SK-N-SH (cell line): ENCODE measurements at regions not wholly inside any gene's neighbourhood (a gene's known extent, or its start where the extent isn't known, plus 50 kb on each side); places are given as distances from the start of the nearest gene placed in this dataset.

Source experiments
- CTCF ChIA-PET: fragments of 300-600, 350-600 bp; formaldehyde crosslinking; extraction: SDS; loops from one replicate; lab custom pipeline; 2021; lab: Yijun Ruan, JAX
- POLR2A ChIA-PET: fragments of 350-600 bp; sonication (Branson Sonifier 250); formaldehyde crosslinking; extraction: SDS; loops from one replicate; lab custom pipeline; 2020; ENCODE audit warnings: antibody characterized with exemption, inconsistent platforms; lab: Yijun Ruan, JAX
- DNase-seq: peaks from one replicate; pipeline ENCODE4 v3.0.0; 2012
- H2AFZ ChIP-seq: fragments of 200-600 bp; sonication (generic); 2 replicates; pipeline ENCODE4 v1.8.1; 2016; ENCODE audit warnings: antibody characterized with exemption, mild to moderate bottlenecking, low read depth
- H3F3A ChIP-seq: fragments of 200-600 bp; sonication (generic); replicated peaks from 2 replicates; pipeline ENCODE3; 2016; ENCODE audit warnings: antibody characterized with exemption, mild to moderate bottlenecking; ENCODE audit not compliant: insufficient read depth
- H3K27ac ChIP-seq, 2 experiments: fragments of 200-500 bp in 1 of 2; fragments of 200-600 bp in 1 of 2; sonication (Bioruptor generic) in 1 of 2; sonication (generic), shearing (Covaris generic) in 1 of 2; 2 replicates each; pipeline versions ENCODE4 v1.5.1 to v1.6.1; 2014 to 2016; ENCODE audit warnings: low read depth in 2 of 2, inconsistent platforms in 1 of 2, low read length in 1 of 2, mild to moderate bottlenecking in 1 of 2, mixed read lengths in 1 of 2
- H3K27me3 ChIP-seq: fragments of 200-600 bp; sonication (generic), shearing (Covaris generic); 2 replicates; pipeline ENCODE4 v1.6.1; 2016; ENCODE audit warnings: mixed run types; ENCODE audit not compliant: insufficient read depth
- H3K36me3 ChIP-seq, 2 experiments: fragments of 200-500 bp in 1 of 2; fragments of 200-600 bp in 1 of 2; sonication (Bioruptor generic) in 1 of 2; sonication (generic) in 1 of 2; replicated peaks in 1 of 2; 2 replicates each; pipeline versions ENCODE3 to v1.5.1; 2014 to 2016; ENCODE audit warnings: low read length in 1 of 2, mild to moderate bottlenecking in 1 of 2; ENCODE audit not compliant: insufficient read depth in 2 of 2, control insufficient read depth in 1 of 2
- H3K4me1 ChIP-seq, 2 experiments: fragments of 200-500 bp in 1 of 2; fragments of 200-600 bp in 1 of 2; sonication (Bioruptor generic) in 1 of 2; sonication (generic), shearing (Covaris generic) in 1 of 2; 2 replicates each; pipeline versions ENCODE4 v1.5.1 to v1.6.1; 2014 to 2016; ENCODE audit warnings: low read depth in 1 of 2, low read length in 1 of 2, mixed run types in 1 of 2; ENCODE audit not compliant: insufficient read depth in 2 of 2, control insufficient read depth in 1 of 2
- H3K4me2 ChIP-seq: fragments of 200-600 bp; sonication (generic), shearing (Covaris generic); 2 replicates; pipeline ENCODE4 v1.6.1; 2017; ENCODE audit warnings: mixed run types
- H3K4me3 ChIP-seq, 2 experiments: fragments of 200-500 bp in 1 of 2; fragments of 200-600 bp in 1 of 2; sonication (Bioruptor generic) in 1 of 2; sonication (generic), shearing (Covaris generic) in 1 of 2; 2 replicates each; pipeline versions ENCODE4 v1.5.1 to v1.8.1; 2014 to 2016; ENCODE audit warnings: low read depth in 2 of 2, inconsistent platforms in 1 of 2, low read length in 1 of 2, mild to moderate bottlenecking in 1 of 2, mixed read lengths in 1 of 2, moderate library complexity in 1 of 2
- H3K79me2 ChIP-seq: fragments of 200-600 bp; sonication (generic); 2 replicates; pipeline ENCODE4 v1.8.1; 2017; ENCODE audit warnings: mild to moderate bottlenecking; ENCODE audit not compliant: insufficient read depth
- H3K9ac ChIP-seq: fragments of 200-600 bp; sonication (generic); 2 replicates; pipeline ENCODE4 v1.6.1; 2017; ENCODE audit warnings: mixed run types
- H3K9me2 ChIP-seq: fragments of 200-600 bp; sonication (generic); 2 replicates; pipeline ENCODE4 v1.6.1; 2017; ENCODE audit warnings: mixed run types
- H3K9me3 ChIP-seq: fragments of 200-600 bp; sonication (generic); 2 replicates; pipeline ENCODE4 v1.6.1; 2017; ENCODE audit warnings: mixed run types, mild to moderate bottlenecking, moderate library complexity
- H4K20me1 ChIP-seq: fragments of 200-600 bp; sonication (generic); 2 replicates; pipeline ENCODE4 v1.6.1; 2017; ENCODE audit warnings: mild to moderate bottlenecking, mixed run types; ENCODE audit not compliant: insufficient read depth
- CHD2 ChIP-seq: fragments of 150-350 bp; IDR thresholded peaks from 2 replicates; pipeline ENCODE4 v1.6.1; 2018; ENCODE audit warnings: low read length; ENCODE audit not compliant: partially characterized antibody
- EP300 ChIP-seq, 2 experiments: IDR thresholded peaks; 2 replicates each; pipeline versions ENCODE4 v1.4.0 to v1.6.1; 2012; ENCODE audit warnings: borderline replicate concordance in 1 of 2, low read depth in 1 of 2, low read length in 1 of 2
- EZH2phosphoT487 ChIP-seq: fragments of 200-600 bp; sonication (generic); IDR thresholded peaks from 2 replicates; pipeline ENCODE4 v1.6.1; 2017; ENCODE audit warnings: low read depth, mixed run types, mild to moderate bottlenecking, antibody characterized with exemption, moderate library complexity, borderline replicate concordance
- FOXJ3 ChIP-seq: sonication (generic); formaldehyde crosslinking; IDR thresholded peaks from 2 replicates; pipeline ENCODE4 v1.5.1; 2020; ENCODE audit warnings: mild to moderate bottlenecking, missing genetic modification reagents
- FOXM1 ChIP-seq: IDR thresholded peaks from 2 replicates; pipeline ENCODE4 v1.4.0; 2012; ENCODE audit warnings: low read depth, mild to moderate bottlenecking
- JUND ChIP-seq: IDR thresholded peaks from 2 replicates; pipeline ENCODE4 v1.4.0; 2012
- NFIC ChIP-seq: IDR thresholded peaks from 2 replicates; pipeline ENCODE4 v1.4.0; 2012; ENCODE audit warnings: borderline replicate concordance
- POLR2AphosphoS5 ChIP-seq: IDR thresholded peaks from 2 replicates; pipeline ENCODE4 v1.6.1; 2012; ENCODE audit warnings: low read depth, low read length
- RAD21 ChIP-seq: IDR thresholded peaks from 2 replicates; pipeline ENCODE4 v1.6.1; 2012; ENCODE audit warnings: mild to moderate bottlenecking, low read length
- RFX5 ChIP-seq: IDR thresholded peaks from 2 replicates; pipeline ENCODE4 v1.6.1; 2012; ENCODE audit warnings: mild to moderate bottlenecking, improper control_type of control experiment, low read length
- RXRA ChIP-seq: IDR thresholded peaks from 2 replicates; pipeline ENCODE4 v1.4.0; 2012; ENCODE audit warnings: low read depth, mild to moderate bottlenecking, borderline replicate concordance
- SIN3A ChIP-seq: IDR thresholded peaks from 2 replicates; pipeline ENCODE4 v1.6.1; 2012; ENCODE audit warnings: low read depth, mild to moderate bottlenecking, low read length, moderate library complexity, borderline replicate concordance
- SMC3 ChIP-seq: IDR thresholded peaks from 2 replicates; pipeline ENCODE4 v1.6.1; 2012; ENCODE audit warnings: low read depth, low read length, improper control_type of control experiment
- TCF12 ChIP-seq: IDR thresholded peaks from 2 replicates; pipeline ENCODE4 v1.4.0; 2012
- TEAD4 ChIP-seq: IDR thresholded peaks from 2 replicates; pipeline ENCODE4 v1.4.0; 2012; ENCODE audit warnings: mild to moderate bottlenecking, borderline replicate concordance; ENCODE audit not compliant: insufficient read depth
- WGBS: methylation state at CpG from one replicate; pipeline ENCODE4 v1.1.6; 2017; ENCODE audit warnings: low lambda C conversion rate; 5-methylcytosine and 5-hydroxymethylcytosine counted together
- TF ChIP-seq, protein P1 (sequence below): IDR thresholded peaks from 2 replicates; pipeline ENCODE4 v1.4.0; 2012; ENCODE audit warnings: low read depth, borderline replicate concordance
- TF ChIP-seq, protein P2 (sequence below): IDR thresholded peaks from 2 replicates; pipeline ENCODE4 v1.4.0; 2012; ENCODE audit warnings: low read depth, borderline replicate concordance
- TF ChIP-seq, protein P3 (sequence below): fragments of 200-600 bp; sonication (generic); IDR thresholded peaks from 2 replicates; pipeline ENCODE4 v1.6.1; 2017; ENCODE audit warnings: antibody characterized with exemption, mild to moderate bottlenecking, moderate library complexity
- TF ChIP-seq, protein P4 (sequence below): IDR thresholded peaks from 2 replicates; pipeline ENCODE4; 2012
- TF ChIP-seq, protein P5 (sequence below): IDR thresholded peaks from 2 replicates; pipeline ENCODE4 v1.6.1; 2012; ENCODE audit warnings: mild to moderate bottlenecking, low read depth, low read length, moderate library complexity

DNA sequence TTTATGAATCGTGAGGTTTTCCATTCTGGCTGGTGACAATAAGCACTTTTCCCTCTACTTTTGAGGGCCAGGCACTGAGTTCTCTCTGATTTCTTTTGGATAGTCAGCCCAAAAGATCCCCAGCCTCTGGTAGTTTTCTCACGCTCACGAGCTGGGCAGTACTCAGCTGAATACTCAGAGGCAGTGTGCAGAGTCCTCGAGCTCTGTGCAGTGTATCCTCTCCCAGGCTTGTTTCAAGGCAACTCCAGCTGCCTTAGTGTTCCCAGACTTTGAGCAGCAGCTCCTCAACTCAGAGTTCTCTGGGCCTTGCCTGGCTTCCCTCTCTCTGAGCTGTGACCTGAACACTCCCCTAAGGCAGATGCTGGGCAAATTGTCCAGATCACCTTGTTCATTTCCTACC lies 59.1 kb upstream of the IQSEC1 start:
- ChIA-PET CTCF (interaction anchor here (0.7 to 0.8 kb wide), 3 partner anchors 11 to 168 kb away, joined by 3 to 4 read pairs (median 3); no protein-coding TSS in a partner anchor), POLR2A (no interaction called here)
- H3K9ac ChIP-seq = no peak overlapping the region
- H3K4me1 ChIP-seq = peaks cover 0 to 2% of the 10 kb centered on the region in 2 experiments; a peak in 1 of 4 replicates
- no peak for DNase-seq
- TF ChIP-seq TEAD4 = no peak
- TF ChIP-seq RXRA = no peak
- TF ChIP-seq RFX5 = no peak
- TF ChIP-seq, protein P1, sequence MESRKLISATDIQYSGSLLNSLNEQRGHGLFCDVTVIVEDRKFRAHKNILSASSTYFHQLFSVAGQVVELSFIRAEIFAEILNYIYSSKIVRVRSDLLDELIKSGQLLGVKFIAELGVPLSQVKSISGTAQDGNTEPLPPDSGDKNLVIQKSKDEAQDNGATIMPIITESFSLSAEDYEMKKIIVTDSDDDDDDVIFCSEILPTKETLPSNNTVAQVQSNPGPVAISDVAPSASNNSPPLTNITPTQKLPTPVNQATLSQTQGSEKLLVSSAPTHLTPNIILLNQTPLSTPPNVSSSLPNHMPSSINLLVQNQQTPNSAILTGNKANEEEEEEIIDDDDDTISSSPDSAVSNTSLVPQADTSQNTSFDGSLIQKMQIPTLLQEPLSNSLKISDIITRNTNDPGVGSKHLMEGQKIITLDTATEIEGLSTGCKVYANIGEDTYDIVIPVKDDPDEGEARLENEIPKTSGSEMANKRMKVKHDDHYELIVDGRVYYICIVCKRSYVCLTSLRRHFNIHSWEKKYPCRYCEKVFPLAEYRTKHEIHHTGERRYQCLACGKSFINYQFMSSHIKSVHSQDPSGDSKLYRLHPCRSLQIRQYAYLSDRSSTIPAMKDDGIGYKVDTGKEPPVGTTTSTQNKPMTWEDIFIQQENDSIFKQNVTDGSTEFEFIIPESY = no peak
- no peak for TF ChIP-seq NFIC
- TF ChIP-seq, protein P2, sequence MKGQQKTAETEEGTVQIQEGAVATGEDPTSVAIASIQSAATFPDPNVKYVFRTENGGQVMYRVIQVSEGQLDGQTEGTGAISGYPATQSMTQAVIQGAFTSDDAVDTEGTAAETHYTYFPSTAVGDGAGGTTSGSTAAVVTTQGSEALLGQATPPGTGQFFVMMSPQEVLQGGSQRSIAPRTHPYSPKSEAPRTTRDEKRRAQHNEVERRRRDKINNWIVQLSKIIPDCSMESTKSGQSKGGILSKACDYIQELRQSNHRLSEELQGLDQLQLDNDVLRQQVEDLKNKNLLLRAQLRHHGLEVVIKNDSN = no peak
- TF ChIP-seq, protein P3, sequence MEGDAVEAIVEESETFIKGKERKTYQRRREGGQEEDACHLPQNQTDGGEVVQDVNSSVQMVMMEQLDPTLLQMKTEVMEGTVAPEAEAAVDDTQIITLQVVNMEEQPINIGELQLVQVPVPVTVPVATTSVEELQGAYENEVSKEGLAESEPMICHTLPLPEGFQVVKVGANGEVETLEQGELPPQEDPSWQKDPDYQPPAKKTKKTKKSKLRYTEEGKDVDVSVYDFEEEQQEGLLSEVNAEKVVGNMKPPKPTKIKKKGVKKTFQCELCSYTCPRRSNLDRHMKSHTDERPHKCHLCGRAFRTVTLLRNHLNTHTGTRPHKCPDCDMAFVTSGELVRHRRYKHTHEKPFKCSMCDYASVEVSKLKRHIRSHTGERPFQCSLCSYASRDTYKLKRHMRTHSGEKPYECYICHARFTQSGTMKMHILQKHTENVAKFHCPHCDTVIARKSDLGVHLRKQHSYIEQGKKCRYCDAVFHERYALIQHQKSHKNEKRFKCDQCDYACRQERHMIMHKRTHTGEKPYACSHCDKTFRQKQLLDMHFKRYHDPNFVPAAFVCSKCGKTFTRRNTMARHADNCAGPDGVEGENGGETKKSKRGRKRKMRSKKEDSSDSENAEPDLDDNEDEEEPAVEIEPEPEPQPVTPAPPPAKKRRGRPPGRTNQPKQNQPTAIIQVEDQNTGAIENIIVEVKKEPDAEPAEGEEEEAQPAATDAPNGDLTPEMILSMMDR = no peak
- TF ChIP-seq EP300 (IDR thresholded peaks at IDR 0.05; ENCODE audit: borderline replicate concordance in 1 of 2, low read depth in 1 of 2, low read length in 1 of 2) = no peak
- TF ChIP-seq SMC3 = no peak
- TF ChIP-seq, protein P4, sequence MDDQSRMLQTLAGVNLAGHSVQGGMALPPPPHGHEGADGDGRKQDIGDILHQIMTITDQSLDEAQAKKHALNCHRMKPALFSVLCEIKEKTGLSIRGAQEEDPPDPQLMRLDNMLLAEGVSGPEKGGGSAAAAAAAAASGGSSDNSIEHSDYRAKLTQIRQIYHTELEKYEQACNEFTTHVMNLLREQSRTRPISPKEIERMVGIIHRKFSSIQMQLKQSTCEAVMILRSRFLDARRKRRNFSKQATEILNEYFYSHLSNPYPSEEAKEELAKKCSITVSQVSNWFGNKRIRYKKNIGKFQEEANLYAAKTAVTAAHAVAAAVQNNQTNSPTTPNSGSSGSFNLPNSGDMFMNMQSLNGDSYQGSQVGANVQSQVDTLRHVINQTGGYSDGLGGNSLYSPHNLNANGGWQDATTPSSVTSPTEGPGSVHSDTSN = no peak
- no peak for TF ChIP-seq POLR2AphosphoS5
- TF ChIP-seq FOXM1 = no peak
- no peak for TF ChIP-seq CHD2
- TF ChIP-seq SIN3A = no peak
- TF ChIP-seq FOXJ3 (CRISPR knock-in tag) = no peak
- TF ChIP-seq EZH2phosphoT487 = no peak
- TF ChIP-seq JUND = no peak
- no peak for TF ChIP-seq RAD21
- no peak for TF ChIP-seq TCF12
- TF ChIP-seq, protein P5, sequence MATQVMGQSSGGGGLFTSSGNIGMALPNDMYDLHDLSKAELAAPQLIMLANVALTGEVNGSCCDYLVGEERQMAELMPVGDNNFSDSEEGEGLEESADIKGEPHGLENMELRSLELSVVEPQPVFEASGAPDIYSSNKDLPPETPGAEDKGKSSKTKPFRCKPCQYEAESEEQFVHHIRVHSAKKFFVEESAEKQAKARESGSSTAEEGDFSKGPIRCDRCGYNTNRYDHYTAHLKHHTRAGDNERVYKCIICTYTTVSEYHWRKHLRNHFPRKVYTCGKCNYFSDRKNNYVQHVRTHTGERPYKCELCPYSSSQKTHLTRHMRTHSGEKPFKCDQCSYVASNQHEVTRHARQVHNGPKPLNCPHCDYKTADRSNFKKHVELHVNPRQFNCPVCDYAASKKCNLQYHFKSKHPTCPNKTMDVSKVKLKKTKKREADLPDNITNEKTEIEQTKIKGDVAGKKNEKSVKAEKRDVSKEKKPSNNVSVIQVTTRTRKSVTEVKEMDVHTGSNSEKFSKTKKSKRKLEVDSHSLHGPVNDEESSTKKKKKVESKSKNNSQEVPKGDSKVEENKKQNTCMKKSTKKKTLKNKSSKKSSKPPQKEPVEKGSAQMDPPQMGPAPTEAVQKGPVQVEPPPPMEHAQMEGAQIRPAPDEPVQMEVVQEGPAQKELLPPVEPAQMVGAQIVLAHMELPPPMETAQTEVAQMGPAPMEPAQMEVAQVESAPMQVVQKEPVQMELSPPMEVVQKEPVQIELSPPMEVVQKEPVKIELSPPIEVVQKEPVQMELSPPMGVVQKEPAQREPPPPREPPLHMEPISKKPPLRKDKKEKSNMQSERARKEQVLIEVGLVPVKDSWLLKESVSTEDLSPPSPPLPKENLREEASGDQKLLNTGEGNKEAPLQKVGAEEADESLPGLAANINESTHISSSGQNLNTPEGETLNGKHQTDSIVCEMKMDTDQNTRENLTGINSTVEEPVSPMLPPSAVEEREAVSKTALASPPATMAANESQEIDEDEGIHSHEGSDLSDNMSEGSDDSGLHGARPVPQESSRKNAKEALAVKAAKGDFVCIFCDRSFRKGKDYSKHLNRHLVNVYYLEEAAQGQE = no peak
- H3K9me2 ChIP-seq = no peaks in the 10 kb centered on the region
- no peaks in the 10 kb centered on the region; the same call in 1 of the 2 replicates for H3K27me3 ChIP-seq
- no peak overlapping the region for H2AFZ ChIP-seq
- H4K20me1 ChIP-seq = no peaks in the 10 kb centered on the region
- H3K27ac ChIP-seq = no peak overlapping the region
- no peaks in the 10 kb centered on the region for H3K79me2 ChIP-seq
- no peak overlapping the region for H3K4me3 ChIP-seq
- 22% methylated on average over 4 of the region's 4 CpGs for WGBS
- no peaks in the 10 kb centered on the region for H3F3A ChIP-seq
- H3K9me3 ChIP-seq = no peaks in the 10 kb centered on the region
- no peaks in the 10 kb centered on the region for H3K36me3 ChIP-seq
- no peak overlapping the region for H3K4me2 ChIP-seq
